Left lobe of liver (tissue), 2 donors: ENCODE measurements at regions not wholly inside any gene's neighbourhood (a gene's known extent, or its start where the extent isn't known, plus 50 kb on each side); places are given as distances from the start of the nearest gene placed in this dataset.
"Not testable (repeated sequence)": the region's sequence is repeated elsewhere in the genome, so short reads cannot be mapped to it uniquely, and the experiment has no call there.

Experiments
- ATAC-seq: fragments of 200-7000 bp; cut with Tn5 transposase; one replicate; pipeline ENCODE4 v1.9.1; 2020; ENCODE audit warnings: mild to moderate bottlenecking, moderate library complexity
- DNase-seq: peaks from one replicate; pipeline ENCODE4 v3.0.0-alpha.2; 2020; ENCODE audit warnings: low spot score
- donor health status: DM: no; HTN: no; CAD: no; lungs with moderate emphysema.
- donor health status: DM: no; HTN: yes; CAD: no.

GRCh38 chr4:27075603-27076002 lies 215.0 kb downstream of the STIM2 start:
- ATAC-seq, DNase-seq: not testable (repeated sequence)

- ATAC-seq (no peak), DNase-seq (no peak)
Observed at GRCh38 chr4:27078934-27079455, 218.4 kb downstream of the STIM2 start.

GRCh38 chr4:27081675-27082586 lies 221.3 kb downstream of the STIM2 start:
- DNase-seq, result no peak
- ATAC-seq, result no peak

- ATAC-seq, result no peak
- DNase-seq, result no peak
Observed at GRCh38 chr4:27082776-27083175, 222.1 kb downstream of the STIM2 start.

GRCh38 chr4:27084685-27085361 lies 224.2 kb downstream of the STIM2 start:
- DNase-seq (no peak), ATAC-seq (peak; percentile 43)

- no peak for DNase-seq
- ATAC-seq, result no peak
Observed at GRCh38 chr4:27085396-27085795, 224.8 kb downstream of the STIM2 start.

GRCh38 chr4:27087306-27088045 lies 226.8 kb downstream of the STIM2 start:
- no peak for ATAC-seq
- no peak for DNase-seq

GRCh38 chr4:27088491-27088890 lies 227.8 kb downstream of the STIM2 start:
- ATAC-seq (no peak), DNase-seq (no peak)

GRCh38 chr4:27089186-27089585 lies 228.5 kb downstream of the STIM2 start:
- ATAC-seq, result no peak
- DNase-seq, result no peak

- no peak for DNase-seq
- no peak for ATAC-seq
Observed at GRCh38 chr4:27090406-27090805, 229.8 kb downstream of the STIM2 start.

GRCh38 chr4:27094224-27094623 lies 233.6 kb downstream of the STIM2 start:
- ATAC-seq (no peak), DNase-seq (no peak)

- ATAC-seq (peak; percentile 69), DNase-seq (no peak)
Observed at GRCh38 chr4:27094783-27095182, 234.1 kb downstream of the STIM2 start.

GRCh38 chr4:27096142-27096824 lies 235.6 kb downstream of the STIM2 start:
- no peak for DNase-seq
- ATAC-seq, result no peak

- no peak for DNase-seq
- ATAC-seq, result no peak
Observed at GRCh38 chr4:27098034-27098433, 237.4 kb downstream of the STIM2 start.

GRCh38 chr4:27100713-27101112 lies 240.1 kb downstream of the STIM2 start:
- ATAC-seq, result no peak
- no peak for DNase-seq

- DNase-seq (no peak), ATAC-seq (no peak)
Observed at GRCh38 chr4:27101126-27101525, 240.5 kb downstream of the STIM2 start.

- no peak for DNase-seq
- ATAC-seq, result no peak
Observed at GRCh38 chr4:27101561-27101960, 240.9 kb downstream of the STIM2 start.

- no peak for ATAC-seq
Observed at GRCh38 chr4:27111627-27112026, 251.0 kb downstream of the STIM2 start.

GRCh38 chr4:27112587-27112986 lies 251.9 kb downstream of the STIM2 start:
- DNase-seq, result no peak
- ATAC-seq, result no peak

More at GRCh38 chr4:27111627-27112026, 251.0 kb downstream of the STIM2 start:
- no peak for DNase-seq

GRCh38 chr4:27115221-27115620 lies 254.6 kb downstream of the STIM2 start:
- DNase-seq (no peak), ATAC-seq (no peak)

GRCh38 chr4:27117453-27117852 lies 256.8 kb downstream of the STIM2 start:
- DNase-seq (no peak), ATAC-seq (no peak)
